ENCODE measurements at regions not wholly inside any gene's neighbourhood (a gene's known extent, or its start where the extent isn't known, plus 50 kb on each side); places are given as distances from the start of the nearest gene placed in this dataset.

GRCh38 chr5:145347026-145347616 is 488.0 kb downstream of the PRELID2 start:
- Mint-ChIP-seq H3K4me1 (ENCODE audit: low read depth) (no peaks in the 10 kb centered on the region), H3K27ac (no peak overlapping the region), H3K9me3 (peaks cover 8% of the 10 kb centered on the region), H3K27me3 (no peaks in the 10 kb centered on the region), H3K36me3 (no peaks in the 10 kb centered on the region), H3K4me3 (no peak overlapping the region)
- intact Hi-C loops (cut with micrococcal nuclease): no loop called here
- no peak for DNase-seq
- ChIA-PET CTCF (interaction anchor here (1.1 kb wide), 1 partner anchor 10 kb away, joined by 3 read pairs; no protein-coding TSS in a partner anchor), POLR2A (no interaction called here)

- CTCF ChIA-PET: no interaction called here
- no peak overlapping the region for H3K27ac Mint-ChIP-seq
- intact Hi-C loops (cut with micrococcal nuclease): no loop called here
- POLR2A ChIA-PET: no interaction called here
- H3K27me3 Mint-ChIP-seq: no peaks in the 10 kb centered on the region
- H3K4me3 Mint-ChIP-seq: no peak overlapping the region
- H3K36me3 Mint-ChIP-seq: no peaks in the 10 kb centered on the region
- H3K9me3 Mint-ChIP-seq: peaks cover 7% of the 10 kb centered on the region
- no peaks in the 10 kb centered on the region for H3K4me1 Mint-ChIP-seq (ENCODE audit: low read depth)
- no peak for DNase-seq
Observed at GRCh38 chr5:145345511-145346287, 489.4 kb downstream of the PRELID2 start.

GRCh38 chr5:145341842-145342241 is 493.3 kb downstream of the PRELID2 start:
- intact Hi-C loops (cut with micrococcal nuclease): no loop called here
- H3K36me3 Mint-ChIP-seq: no peaks in the 10 kb centered on the region
- H3K27ac Mint-ChIP-seq: no peak overlapping the region
- no peak for DNase-seq
- CTCF ChIA-PET: no interaction called here
- no peaks in the 10 kb centered on the region for H3K4me1 Mint-ChIP-seq (ENCODE audit: low read depth)
- POLR2A ChIA-PET: no interaction called here
- peaks cover 11% of the 10 kb centered on the region for H3K9me3 Mint-ChIP-seq
- H3K4me3 Mint-ChIP-seq: no peak overlapping the region
- no peaks in the 10 kb centered on the region for H3K27me3 Mint-ChIP-seq

GRCh38 chr5:145340099-145340498 is 495.0 kb downstream of the PRELID2 start:
- CTCF ChIA-PET: no interaction called here
- no peaks in the 10 kb centered on the region for H3K27me3 Mint-ChIP-seq
- H3K9me3 Mint-ChIP-seq: peaks cover 18% of the 10 kb centered on the region
- H3K27ac Mint-ChIP-seq: no peak overlapping the region
- H3K36me3 Mint-ChIP-seq: no peaks in the 10 kb centered on the region
- POLR2A ChIA-PET: no interaction called here
- DNase-seq: no peak
- intact Hi-C loops (cut with micrococcal nuclease): no loop called here
- no peak overlapping the region for H3K4me3 Mint-ChIP-seq
- no peaks in the 10 kb centered on the region for H3K4me1 Mint-ChIP-seq (ENCODE audit: low read depth)

GRCh38 chr5:145324767-145325479 is 510.2 kb downstream of the PRELID2 start:
- H3K4me3 Mint-ChIP-seq: no peak overlapping the region
- CTCF ChIA-PET: no interaction called here
- intact Hi-C loops (cut with micrococcal nuclease): no loop called here

GRCh38 chr5:145324101-145324500 is 511.0 kb downstream of the PRELID2 start:
- Mint-ChIP-seq H3K36me3 (no peaks in the 10 kb centered on the region), H3K4me3 (no peak overlapping the region), H3K27me3 (no peaks in the 10 kb centered on the region), H3K4me1 (ENCODE audit: low read depth) (no peaks in the 10 kb centered on the region), H3K9me3 (peaks cover 15% of the 10 kb centered on the region), H3K27ac (no peak overlapping the region)
- POLR2A ChIA-PET: no interaction called here
- CTCF ChIA-PET: no interaction called here
- DNase-seq: no peak
- intact Hi-C loops (cut with micrococcal nuclease): no loop called here

More at GRCh38 chr5:145324767-145325479, 510.2 kb downstream of the PRELID2 start:
- Mint-ChIP-seq H3K4me1 (ENCODE audit: low read depth) (no peaks in the 10 kb centered on the region), H3K36me3 (no peaks in the 10 kb centered on the region), H3K27ac (no peak overlapping the region), H3K27me3 (no peaks in the 10 kb centered on the region), H3K9me3 (peaks cover 20% of the 10 kb centered on the region)
- no peak for DNase-seq
- POLR2A ChIA-PET: no interaction called here

- H3K36me3 Mint-ChIP-seq: no peaks in the 10 kb centered on the region
- H3K27me3 Mint-ChIP-seq: no peaks in the 10 kb centered on the region
- POLR2A ChIA-PET: no interaction called here
- CTCF ChIA-PET: no interaction called here
- H3K27ac Mint-ChIP-seq: no peak overlapping the region
- no peak overlapping the region for H3K4me3 Mint-ChIP-seq
- no peak for DNase-seq
- peaks cover 6% of the 10 kb centered on the region for H3K9me3 Mint-ChIP-seq
- intact Hi-C loops (cut with micrococcal nuclease): no loop called here
- no peaks in the 10 kb centered on the region for H3K4me1 Mint-ChIP-seq (ENCODE audit: low read depth)
Observed at GRCh38 chr5:145316282-145316681, 518.9 kb downstream of the PRELID2 start.

GRCh38 chr5:145307866-145308382 is 527.2 kb downstream of the PRELID2 start:
- Mint-ChIP-seq H3K4me3 (no peak overlapping the region), H3K27ac (no peak overlapping the region), H3K27me3 (no peaks in the 10 kb centered on the region), H3K9me3 (no peaks in the 10 kb centered on the region), H3K4me1 (ENCODE audit: low read depth) (no peaks in the 10 kb centered on the region), H3K36me3 (no peaks in the 10 kb centered on the region)
- DNase-seq: no peak
- ChIA-PET CTCF (no interaction called here), POLR2A (no interaction called here)
- intact Hi-C loops (cut with micrococcal nuclease): no loop called here

- ChIA-PET POLR2A (no interaction called here), CTCF (no interaction called here)
- Mint-ChIP-seq H3K4me3 (no peak overlapping the region), H3K27me3 (no peaks in the 10 kb centered on the region), H3K27ac (no peak overlapping the region), H3K36me3 (no peaks in the 10 kb centered on the region), H3K4me1 (ENCODE audit: low read depth) (no peaks in the 10 kb centered on the region), H3K9me3 (peaks cover 4% of the 10 kb centered on the region)
- DNase-seq: no peak
- intact Hi-C loops (cut with micrococcal nuclease): no loop called here
Observed at GRCh38 chr5:145295236-145295835, 539.8 kb downstream of the PRELID2 start.

GRCh38 chr5:145294331-145294730 is 540.8 kb downstream of the PRELID2 start:
- no peaks in the 10 kb centered on the region for H3K27me3 Mint-ChIP-seq
- intact Hi-C loops (cut with micrococcal nuclease): no loop called here
- H3K27ac Mint-ChIP-seq: no peak overlapping the region
- ChIA-PET POLR2A (no interaction called here), CTCF (no interaction called here)
- no peak overlapping the region for H3K4me3 Mint-ChIP-seq
- H3K36me3 Mint-ChIP-seq: no peaks in the 10 kb centered on the region
- no peaks in the 10 kb centered on the region for H3K4me1 Mint-ChIP-seq (ENCODE audit: low read depth)
- peaks cover 4% of the 10 kb centered on the region for H3K9me3 Mint-ChIP-seq
- DNase-seq: no peak

GRCh38 chr5:145293716-145294115 is 541.4 kb downstream of the PRELID2 start:
- H3K9me3 Mint-ChIP-seq: peaks cover 4% of the 10 kb centered on the region
- no peak overlapping the region for H3K4me3 Mint-ChIP-seq
- no peak overlapping the region for H3K27ac Mint-ChIP-seq
- no peaks in the 10 kb centered on the region for H3K36me3 Mint-ChIP-seq
- ChIA-PET POLR2A (no interaction called here), CTCF (no interaction called here)
- H3K4me1 Mint-ChIP-seq (ENCODE audit: low read depth): no peaks in the 10 kb centered on the region
- intact Hi-C loops (cut with micrococcal nuclease): no loop called here
- no peak for DNase-seq
- no peaks in the 10 kb centered on the region for H3K27me3 Mint-ChIP-seq

- H3K36me3 Mint-ChIP-seq: no peaks in the 10 kb centered on the region
- intact Hi-C loops (cut with micrococcal nuclease): no loop called here
- H3K4me3 Mint-ChIP-seq: no peak overlapping the region
- no peak overlapping the region for H3K27ac Mint-ChIP-seq
- ChIA-PET CTCF (no interaction called here), POLR2A (no interaction called here)
- DNase-seq: no peak
- H3K27me3 Mint-ChIP-seq: no peaks in the 10 kb centered on the region
- no peaks in the 10 kb centered on the region for H3K4me1 Mint-ChIP-seq (ENCODE audit: low read depth)
- H3K9me3 Mint-ChIP-seq: peaks cover 4% of the 10 kb centered on the region
Observed at GRCh38 chr5:145292278-145292677, 542.9 kb downstream of the PRELID2 start.

Data from activated CD4-positive, alpha-beta memory T cell treated with anti-CD3 and anti-CD28 coated beads for 36 hours (primary cell).